ENCODE measurements at regions not wholly inside any gene's neighbourhood (a gene's known extent, or its start where the extent isn't known, plus 50 kb on each side); places are given as distances from the start of the nearest gene placed in this dataset.
"Not testable (repeated sequence)": the region's sequence is repeated elsewhere in the genome, so short reads cannot be mapped to it uniquely, and the experiment has no call there.

- H3K9ac ChIP-seq (ENCODE audit: control insufficient read depth, insufficient read depth, low read length); H3K36me3 ChIP-seq (ENCODE audit: control insufficient read depth in 2 of 2, insufficient read depth in 2 of 2, low read length in 1 of 2); H3K27ac ChIP-seq (ENCODE audit: control insufficient read depth, insufficient read depth); DNase-seq (ENCODE audit: low read depth, low spot score); ATAC-seq; POLR2A ChIA-PET; CTCF ChIA-PET; FAIRE-seq; intact Hi-C loops (cut with micrococcal nuclease; ENCODE audit: unreplicated experiment); H3K4me2 ChIP-seq (ENCODE audit: control insufficient read depth, insufficient read depth); H2AFZ ChIP-seq (ENCODE audit: control insufficient read depth, low read depth, low read length); RAD21 ChIA-PET (ENCODE audit: unreplicated experiment); H3K79me2 ChIP-seq (ENCODE audit: control insufficient read depth, insufficient read depth, low read length); H3K4me3 ChIP-seq; H4K20me1 ChIP-seq (ENCODE audit: control insufficient read depth, insufficient read depth); SMC1A ChIA-PET (ENCODE audit: uncharacterized antibody, unreplicated experiment); in situ Hi-C loops (cut with MboI); H3K27me3 ChIP-seq (replicated peaks in 1 of 2; ENCODE audit: control insufficient read depth in 2 of 2, insufficient read depth in 2 of 2, low read length in 1 of 2); H3K4me1 ChIP-seq (ENCODE audit: control insufficient read depth, insufficient read depth, low read length); H3K9me3 ChIP-seq (replicated peaks; ENCODE audit: control insufficient read depth, insufficient read depth, low read length); BruUV-seq (replicated peaks): not testable (repeated sequence)
- WGBS (ENCODE audit: insufficient coverage, insufficient replicate concordance, low lambda C conversion rate, missing lambda C conversion rate): 22% methylated on average over 5 of the region's 5 CpGs
These were observed 749.3 kb upstream of the ARRDC3 start for GRCh38 chr5:92132294-92132908.

GRCh38 chr5:92126182-92126581 is 743.1 kb upstream of the ARRDC3 start:
- Histone ChIP-seq H2AFZ (ENCODE audit: control insufficient read depth, low read depth, low read length) (no peak overlapping the region), H3K27ac (ENCODE audit: control insufficient read depth, insufficient read depth) (no peak overlapping the region), H3K4me2 (ENCODE audit: control insufficient read depth, insufficient read depth) (no peak overlapping the region), H3K9ac (ENCODE audit: control insufficient read depth, insufficient read depth, low read length) (no peak overlapping the region), H3K4me1 (ENCODE audit: control insufficient read depth, insufficient read depth, low read length) (no peaks in the 10 kb centered on the region), H3K4me3 (no peak overlapping the region), H4K20me1 (ENCODE audit: control insufficient read depth, insufficient read depth) (no peaks in the 10 kb centered on the region), H3K36me3 (ENCODE audit: control insufficient read depth in 2 of 2, insufficient read depth in 2 of 2, low read length in 1 of 2) (no peaks in the 10 kb centered on the region), H3K9me3 (replicated peaks; ENCODE audit: control insufficient read depth, insufficient read depth, low read length) (no peaks in the 10 kb centered on the region), H3K27me3 (replicated peaks in 1 of 2; ENCODE audit: control insufficient read depth in 2 of 2, insufficient read depth in 2 of 2, low read length in 1 of 2) (no peaks in the 10 kb centered on the region), H3K79me2 (ENCODE audit: control insufficient read depth, insufficient read depth, low read length) (no peaks in the 10 kb centered on the region)
- FAIRE-seq (no peak), ATAC-seq (no peak), DNase-seq (ENCODE audit: low read depth, low spot score) (no peak)
- BruUV-seq (replicated peaks): no TSS peak
- RAD21 ChIA-PET (ENCODE audit: unreplicated experiment): interaction anchor here (0.6 kb wide), 1 partner anchor 119 kb away, joined by 3 read pairs; no protein-coding TSS in a partner anchor
- SMC1A ChIA-PET (ENCODE audit: uncharacterized antibody, unreplicated experiment): no interaction called here
- WGBS (ENCODE audit: insufficient coverage, insufficient replicate concordance, low lambda C conversion rate, missing lambda C conversion rate): 0% methylated on average over 1 of the region's 1 CpG
- POLR2A ChIA-PET: no interaction called here
- TF ChIP-seq POU2F2 (IDR thresholded peaks at IDR 0.05; ENCODE audit: borderline replicate concordance, low read depth, low read length) (no peak), RAD21 (IDR thresholded peaks at IDR 0.05; ENCODE audit: insufficient read depth, low read depth, low read length) (no peak), ASH2L (IDR thresholded peaks at IDR 0.05; ENCODE audit: borderline replicate concordance, low read depth) (no peak), CEBPZ (IDR thresholded peaks at IDR 0.05; ENCODE audit: low read depth, low read length) (no peak), MTA2 (IDR thresholded peaks at IDR 0.05; ENCODE audit: low read depth) (no peak), IRF4 (IDR thresholded peaks at IDR 0.05; ENCODE audit: low read depth, low read length) (no peak), ZNF384 (IDR thresholded peaks at IDR 0.05; ENCODE audit: borderline replicate concordance, low read depth, low read length) (no peak), EED (IDR thresholded peaks at IDR 0.05; ENCODE audit: low read depth) (no peak), NR2C2 (IDR thresholded peaks at IDR 0.05; ENCODE audit: borderline replicate concordance, control insufficient read depth, insufficient read length, low read depth) (no peak), BHLHE40 (IDR thresholded peaks at IDR 0.05; ENCODE audit: borderline replicate concordance in 1 of 2, low read depth in 2 of 2, low read length in 1 of 2) (no peak), ELK1 (IDR thresholded peaks at IDR 0.05; ENCODE audit: low read depth, low read length) (no peak), IKZF2 (IDR thresholded peaks at IDR 0.05) (no peak)
- in situ Hi-C loops (cut with MboI) (no loop called here), intact Hi-C loops (cut with micrococcal nuclease; ENCODE audit: unreplicated experiment) (no loop called here)
- CTCF ChIA-PET: interaction anchor here (1.3 kb wide), 1 partner anchor 20 kb away, joined by 3 read pairs; no protein-coding TSS in a partner anchor

Measured in GM12878 (cell line).